A549 (cell line): ENCODE measurements at regions not wholly inside any gene's neighbourhood (a gene's known extent, or its start where the extent isn't known, plus 50 kb on each side); places are given as distances from the start of the nearest gene placed in this dataset.

Experiments used
- ATAC-seq, 2 experiments: fragments of 200-7000 bp in 1 of 2; fragments of >200 bp in 1 of 2; cut with Nextera tagmentation in 1 of 2; cut with Tn5 transposase in 1 of 2; 3 replicates each; pipeline versions ENCODE4 v1.8.0 to v1.9.1; 2018 to 2020; ENCODE audit warnings: mild to moderate bottlenecking in 1 of 2, moderate library complexity in 1 of 2
- CTCF ChIA-PET: fragments of 300-600 bp; sonication (Branson Sonifier 250); formaldehyde crosslinking; extraction: SDS; loops from one replicate; lab custom pipeline; 2021; ENCODE audit warnings: antibody characterized with exemption, inconsistent platforms; lab: Yijun Ruan, JAX
- POLR2A ChIA-PET: fragments of 350-600 bp; formaldehyde crosslinking; extraction: SDS; loops from one replicate; lab custom pipeline; 2021; ENCODE audit warnings: antibody characterized with exemption, inconsistent platforms; lab: Yijun Ruan, JAX
- DNase-seq, 2 experiments: peaks; one replicate each; pipeline versions ENCODE4 v3.0.0 to v3.0.0-alpha.2; 2011 to 2016; ENCODE audit warnings: low read depth in 1 of 2, low spot score in 1 of 2
- FAIRE-seq: peaks from 2 replicates; lab custom pipeline; 2011; peaks lifted over from hg19 to GRCh38; lab: Jason Lieb, UNC
- H3K27ac ChIP-seq, 2 experiments: fragments of >200 bp; sonication (Bioruptor Twin); formaldehyde crosslinking; 3 replicates each; pipeline ENCODE4 v1.5.1; 2016 to 2017
- H3K4me1 ChIP-seq: fragments of >200 bp; sonication (Bioruptor Twin); formaldehyde crosslinking; 3 replicates; pipeline ENCODE4 v1.6.1; 2016
- H3K4me2 ChIP-seq: fragments of >200 bp; sonication (Bioruptor Twin); formaldehyde crosslinking; 3 replicates; pipeline ENCODE4 v1.6.1; 2016
- H3K4me3 ChIP-seq: fragments of >200 bp; sonication (Bioruptor Twin); formaldehyde crosslinking; 3 replicates; pipeline ENCODE4 v1.5.1; 2016
- H3K9me3 ChIP-seq: fragments of >200 bp; sonication (Bioruptor Twin); formaldehyde crosslinking; 3 replicates; pipeline ENCODE4 v1.6.1; 2016
- BCL3 ChIP-seq: fragments of >200 bp; sonication (Bioruptor Twin); formaldehyde crosslinking; IDR thresholded peaks from 3 replicates; pipeline ENCODE4 v1.6.1; 2016
- BHLHE40 ChIP-seq: IDR thresholded peaks from 2 replicates; pipeline ENCODE4 v1.6.1; 2012; ENCODE audit warnings: low read depth, low read length, inconsistent platforms
- CBX2 ChIP-seq: fragments of 200-600 bp; sonication (generic); IDR thresholded peaks from 2 replicates; pipeline ENCODE4 v1.6.1; 2016; ENCODE audit warnings: low read depth, mild to moderate bottlenecking, borderline replicate concordance
- CHD2 ChIP-seq: fragments of 150-350 bp; IDR thresholded peaks from 2 replicates; pipeline ENCODE4 v1.6.1; 2014; ENCODE audit warnings: low read length; ENCODE audit not compliant: partially characterized antibody
- CHD4 ChIP-seq: fragments of 200-600 bp; sonication (generic); IDR thresholded peaks from 2 replicates; pipeline ENCODE4 v1.6.1; 2016; ENCODE audit warnings: antibody characterized with exemption, mild to moderate bottlenecking, borderline replicate concordance
- EHMT2 ChIP-seq: fragments of 200-600 bp; sonication (generic); IDR thresholded peaks from 2 replicates; pipeline ENCODE4 v1.6.1; 2016; ENCODE audit warnings: antibody characterized with exemption, low read depth, mild to moderate bottlenecking, moderate library complexity
- EP300 ChIP-seq, 2 experiments: fragments of >200 bp; sonication (Bioruptor Twin); formaldehyde crosslinking; IDR thresholded peaks; 2 replicates in 1 of 2; 3 replicates in 1 of 2; pipeline ENCODE4 v1.6.1; 2016 to 2017
- FOSB ChIP-seq: fragments of 250-450 bp; sonication (Bioruptor Pico); IDR thresholded peaks from 2 replicates; pipeline ENCODE4 v1.5.0; 2020; ENCODE audit warnings: mild to moderate bottlenecking, moderate library complexity
- FOXS1 ChIP-seq: fragments of 250-450 bp; sonication (Bioruptor Pico); IDR thresholded peaks from 2 replicates; pipeline ENCODE4 v1.5.0; 2020; ENCODE audit warnings: mild to moderate bottlenecking, moderate library complexity
- GATA3 ChIP-seq: IDR thresholded peaks from 2 replicates; pipeline ENCODE4 v1.6.1; 2012; ENCODE audit warnings: borderline replicate concordance
- HDAC2 ChIP-seq: fragments of 200-600 bp; sonication (generic); IDR thresholded peaks from 2 replicates; pipeline ENCODE4 v1.6.1; 2016
- HMGXB4 ChIP-seq: fragments of 250-450 bp; sonication (Bioruptor Pico); IDR thresholded peaks from 2 replicates; pipeline ENCODE4 v1.5.0; 2021; ENCODE audit warnings: mild to moderate bottlenecking, moderate library complexity, borderline replicate concordance
- MAFK ChIP-seq: fragments of 450-650 bp; IDR thresholded peaks from 2 replicates; pipeline ENCODE4 v1.6.1; 2014; ENCODE audit not compliant: partially characterized antibody
- MAZ ChIP-seq: fragments of 150-350 bp; IDR thresholded peaks from 2 replicates; pipeline ENCODE4 v1.6.1; 2014; ENCODE audit warnings: antibody characterized with exemption, low read depth, low read length, borderline replicate concordance
- NPAS2 ChIP-seq: fragments of 250-450 bp; sonication (Bioruptor Pico); IDR thresholded peaks from 2 replicates; pipeline ENCODE4 v1.8.0; 2022; ENCODE audit warnings: mild to moderate bottlenecking, moderate library complexity, borderline replicate concordance
- PHF8 ChIP-seq: fragments of 200-600 bp; sonication (generic); IDR thresholded peaks from 2 replicates; pipeline ENCODE4 v1.6.1; 2016; ENCODE audit warnings: low read depth, mild to moderate bottlenecking, antibody characterized with exemption, moderate library complexity, borderline replicate concordance
- POLR2A ChIP-seq: IDR thresholded peaks from 2 replicates; pipeline ENCODE4 v1.6.1; 2012; ENCODE audit warnings: mild to moderate bottlenecking, low read length
- RAD21 ChIP-seq, 2 experiments: fragments of >200 bp in 1 of 2; sonication (Bioruptor Twin) in 1 of 2; formaldehyde crosslinking in 1 of 2; IDR thresholded peaks in 1 of 2; conservative IDR thresholded peaks in 1 of 2; 2 replicates in 1 of 2; 3 replicates in 1 of 2; pipeline ENCODE4 v1.6.1; 2012 to 2018; ENCODE audit warnings: inconsistent platforms in 1 of 2
- REST ChIP-seq: fragments of 200-600 bp; sonication (generic); IDR thresholded peaks from 2 replicates; pipeline ENCODE4 v1.6.1; 2016; ENCODE audit warnings: antibody characterized with exemption, mild to moderate bottlenecking, moderate library complexity
- RFX5 ChIP-seq: fragments of 450-650 bp; IDR thresholded peaks from 2 replicates; pipeline ENCODE4 v1.7.1; 2014; ENCODE audit warnings: antibody characterized with exemption, mild to moderate bottlenecking, moderate library complexity
- RNF2 ChIP-seq: fragments of 200-600 bp; sonication (generic); IDR thresholded peaks from 2 replicates; pipeline ENCODE4 v1.6.1; 2016; ENCODE audit warnings: low read depth, mild to moderate bottlenecking, antibody characterized with exemption, moderate library complexity, borderline replicate concordance
- SREBF2 ChIP-seq: fragments of 450-650 bp; IDR thresholded peaks from 2 replicates; pipeline ENCODE4 v1.6.1; 2014; ENCODE audit warnings: mild to moderate bottlenecking, moderate library complexity
- ZC3H11A ChIP-seq: fragments of 450-650 bp; IDR thresholded peaks from 2 replicates; pipeline ENCODE4 v1.6.1; 2014; ENCODE audit warnings: antibody characterized with exemption, mild to moderate bottlenecking
- ZFP36 ChIP-seq: fragments of 450-650 bp; IDR thresholded peaks from 2 replicates; pipeline ENCODE4 v1.6.1; 2014; ENCODE audit warnings: borderline replicate concordance; ENCODE audit not compliant: partially characterized antibody
- WGBS: methylation state at CpG from one replicate; pipeline ENCODE4 v1.1.6; 2017; ENCODE audit errors: missing lambda C conversion rate; 5-methylcytosine and 5-hydroxymethylcytosine counted together

- Histone ChIP-seq H3K27ac (no peak overlapping the region), H3K9me3 (no peaks in the 10 kb centered on the region), H3K4me2 (no peak overlapping the region), H3K4me3 (no peak overlapping the region), H3K4me1 (no peaks in the 10 kb centered on the region)
- DNase-seq (no peak), FAIRE-seq (no peak), ATAC-seq (no peak)
- POLR2A ChIA-PET, result no interaction called here
- WGBS, result 0% methylated on average over 1 of the region's 1 CpG
- no peak for TF ChIP-seq REST
- TF ChIP-seq HDAC2, result no peak
- TF ChIP-seq GATA3, result no peak
- no peak for TF ChIP-seq EP300 (IDR thresholded peaks at IDR 0.05)
- TF ChIP-seq MAFK, result no peak
- CTCF ChIA-PET, result no interaction called here
These were observed 293.5 kb downstream of the LTN1 start for GRCh38 chr21:28699186-28699585.

- DNase-seq (no peak), FAIRE-seq (no peak), ATAC-seq (no peak)
- no peaks in the 10 kb centered on the region for H3K4me1 ChIP-seq
- H3K4me2 ChIP-seq, result no peak overlapping the region
- no peaks in the 10 kb centered on the region for H3K9me3 ChIP-seq
- no peak for TF ChIP-seq CHD2
- no peak for TF ChIP-seq RFX5
- no peak for TF ChIP-seq SREBF2
- no peak for TF ChIP-seq REST
- no peak for TF ChIP-seq PHF8
- POLR2A ChIA-PET, result no interaction called here
- CTCF ChIA-PET, result no interaction called here
- H3K27ac ChIP-seq, result no peak overlapping the region
- H3K4me3 ChIP-seq, result no peak overlapping the region
- 8% methylated on average over 2 of the region's 2 CpGs for WGBS
These were observed 295.8 kb downstream of the LTN1 start for GRCh38 chr21:28696844-28697410.

- POLR2A ChIA-PET, result no interaction called here
- CTCF ChIA-PET, result no interaction called here
- FAIRE-seq (no peak), ATAC-seq (no peak), DNase-seq (no peak)
- WGBS, result 36% methylated on average over 2 of the region's 2 CpGs
- Histone ChIP-seq H3K4me3 (no peak overlapping the region), H3K9me3 (no peaks in the 10 kb centered on the region), H3K4me1 (no peaks in the 10 kb centered on the region), H3K4me2 (no peak overlapping the region), H3K27ac (no peak overlapping the region)
- TF ChIP-seq ZC3H11A, result no peak
- TF ChIP-seq MAZ, result no peak
- no peak for TF ChIP-seq FOSB (CRISPR knock-in tag)
- TF ChIP-seq ZFP36, result no peak
- no peak for TF ChIP-seq RAD21 (conservative IDR thresholded peaks at IDR 0.05 in 1 of 2, IDR thresholded peaks at IDR 0.05 in 1 of 2)
- TF ChIP-seq EHMT2, result no peak
- TF ChIP-seq BHLHE40, result no peak
- TF ChIP-seq CBX2, result no peak
- no peak for TF ChIP-seq BCL3
- TF ChIP-seq NPAS2 (CRISPR knock-in tag), result no peak
- TF ChIP-seq CHD2, result no peak
- no peak for TF ChIP-seq FOXS1 (CRISPR knock-in tag)
- no peak for TF ChIP-seq CHD4
- TF ChIP-seq POLR2A, result no peak
- no peak for TF ChIP-seq MAFK
- no peak for TF ChIP-seq RNF2
- no peak for TF ChIP-seq HMGXB4 (CRISPR knock-in tag)
These were observed 299.2 kb downstream of the LTN1 start for GRCh38 chr21:28693476-28693875.
